Chondrocyte (in vitro differentiated cells): ENCODE measurements at regions not wholly inside any gene's neighbourhood (a gene's known extent, or its start where the extent isn't known, plus 50 kb on each side); places are given as distances from the start of the nearest gene placed in this dataset.

ENCODE experiments used
- DNase-seq: peaks from one replicate; pipeline ENCODE4 v3.0.0; 2021; ENCODE audit warnings: mixed read lengths, low spot score
- H3K27ac Mint-ChIP-seq: one replicate; pipeline ENCODE4 v1.8.0; 2021; ENCODE audit warnings: mild to moderate bottlenecking, moderate library complexity, mixed read lengths; ENCODE audit not compliant: unreplicated experiment
- H3K27me3 Mint-ChIP-seq: 2 replicates; pipeline ENCODE4 v1.8.0; 2021; ENCODE audit warnings: low read depth, mixed read lengths
- H3K36me3 Mint-ChIP-seq: 2 replicates; pipeline ENCODE4 v1.8.0; 2021; ENCODE audit warnings: low read depth, mixed read lengths
- H3K4me1 Mint-ChIP-seq: 2 replicates; pipeline ENCODE4 v1.8.0; 2021; ENCODE audit warnings: low read depth, mild to moderate bottlenecking, mixed read lengths
- H3K4me3 Mint-ChIP-seq: one replicate; pipeline ENCODE4 v1.8.0; 2021; ENCODE audit warnings: mild to moderate bottlenecking, moderate library complexity, mixed read lengths; ENCODE audit not compliant: unreplicated experiment
- H3K9me3 Mint-ChIP-seq: 2 replicates; pipeline ENCODE4 v1.8.0; 2021; ENCODE audit warnings: low read depth, mixed read lengths
- CTCF ChIP-seq: fragments of 200-600 bp; sonication (generic); IDR thresholded peaks from 2 replicates; pipeline ENCODE4 v1.5.0; 2021; ENCODE audit warnings: antibody characterized with exemption, mild to moderate bottlenecking, moderate library complexity

GRCh38 chr2:236971919-236972381, 113.7 kb upstream of the COPS8 start:
- Mint-ChIP-seq H3K4me1 (peaks cover 12% of the 10 kb centered on the region), H3K36me3 (no peaks in the 10 kb centered on the region), H3K9me3 (no peaks in the 10 kb centered on the region), H3K27ac (no peak overlapping the region), H3K4me3 (no peak overlapping the region), H3K27me3 (no peaks in the 10 kb centered on the region)
- no peak for TF ChIP-seq CTCF
- no peak for DNase-seq

- no peak for DNase-seq
- TF ChIP-seq CTCF, result no peak
- Mint-ChIP-seq H3K9me3 (no peaks in the 10 kb centered on the region), H3K27me3 (no peaks in the 10 kb centered on the region), H3K4me3 (no peak overlapping the region), H3K4me1 (peaks cover 12% of the 10 kb centered on the region), H3K36me3 (no peaks in the 10 kb centered on the region), H3K27ac (peak overlapping the region; percentile 0)
These were observed 113.0 kb upstream of the COPS8 start for GRCh38 chr2:236972491-236973342.

GRCh38 chr2:236973343-236973980, 112.2 kb upstream of the COPS8 start:
- no peaks in the 10 kb centered on the region for H3K36me3 Mint-ChIP-seq
- TF ChIP-seq CTCF, result no peak
- peaks cover 12% of the 10 kb centered on the region for H3K4me1 Mint-ChIP-seq
- DNase-seq, result no peak
- no peak overlapping the region for H3K4me3 Mint-ChIP-seq
- H3K27ac Mint-ChIP-seq, result peak overlapping the region; percentile 24
- no peaks in the 10 kb centered on the region for H3K9me3 Mint-ChIP-seq
- no peaks in the 10 kb centered on the region for H3K27me3 Mint-ChIP-seq

DNA sequence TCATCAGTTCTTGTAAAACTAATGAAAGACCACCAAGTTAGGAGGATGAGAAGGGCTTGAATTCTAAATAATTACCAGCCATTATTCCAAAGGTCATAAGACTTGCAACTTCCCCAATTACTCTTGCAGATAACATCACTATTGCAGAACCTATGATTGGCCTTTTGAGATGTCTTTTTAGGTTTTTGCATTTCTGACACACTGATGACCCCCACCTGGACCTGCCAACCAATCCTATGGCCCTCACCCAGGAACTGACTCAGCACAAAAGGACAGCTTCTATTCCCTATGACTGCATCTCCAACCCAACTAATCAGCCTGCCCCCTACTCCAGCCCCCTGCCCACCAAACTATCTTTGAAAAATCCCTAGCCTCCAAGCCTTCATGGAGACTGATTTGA, 111.5 kb upstream of the COPS8 start:
- Mint-ChIP-seq H3K4me3 (no peak overlapping the region), H3K27ac (no peak overlapping the region), H3K9me3 (no peaks in the 10 kb centered on the region), H3K36me3 (no peaks in the 10 kb centered on the region), H3K27me3 (no peaks in the 10 kb centered on the region), H3K4me1 (peaks cover 12% of the 10 kb centered on the region)
- no peak for TF ChIP-seq CTCF
- no peak for DNase-seq

GRCh38 chr2:236974752-236975151, 110.9 kb upstream of the COPS8 start:
- no peak for DNase-seq
- Mint-ChIP-seq H3K27me3 (no peaks in the 10 kb centered on the region), H3K4me1 (peaks cover 12% of the 10 kb centered on the region), H3K4me3 (no peak overlapping the region), H3K9me3 (no peaks in the 10 kb centered on the region), H3K36me3 (no peaks in the 10 kb centered on the region), H3K27ac (no peak overlapping the region)
- TF ChIP-seq CTCF, result no peak
